HFFc6 (cell line): ENCODE measurements at regions not wholly inside any gene's neighbourhood (a gene's known extent, or its start where the extent isn't known, plus 50 kb on each side); places are given as distances from the start of the nearest gene placed in this dataset.

Experiments
- DNase-seq: peaks from one replicate; pipeline ENCODE4 v3.0.0-alpha.2; 2018
- H3K27ac Mint-ChIP-seq: 2 replicates; pipeline ENCODE4 v1.8.0; 2020; ENCODE audit warnings: mild to moderate bottlenecking, mixed read lengths
- H3K27me3 Mint-ChIP-seq: 2 replicates; pipeline ENCODE4 v1.8.0; 2021; ENCODE audit warnings: mild to moderate bottlenecking, moderate library complexity, mixed read lengths; ENCODE audit not compliant: insufficient read depth
- H3K36me3 Mint-ChIP-seq: 2 replicates; pipeline ENCODE4 v1.8.0; 2021; ENCODE audit warnings: low read depth, mixed read lengths
- H3K4me1 Mint-ChIP-seq: 2 replicates; pipeline ENCODE4 v1.8.0; 2020; ENCODE audit warnings: low read depth, mixed read lengths
- H3K4me3 Mint-ChIP-seq: 2 replicates; pipeline ENCODE4 v1.8.0; 2020; ENCODE audit warnings: mild to moderate bottlenecking, moderate library complexity, mixed read lengths
- H3K9me3 Mint-ChIP-seq: 2 replicates; pipeline ENCODE4 v1.8.0; 2020; ENCODE audit warnings: mild to moderate bottlenecking, mixed read lengths
- CTCF ChIP-seq: fragments of 200-600 bp; sonication (generic); IDR thresholded peaks from 2 replicates; pipeline ENCODE4 v1.5.0; 2021; ENCODE audit warnings: antibody characterized with exemption, mild to moderate bottlenecking

DNA sequence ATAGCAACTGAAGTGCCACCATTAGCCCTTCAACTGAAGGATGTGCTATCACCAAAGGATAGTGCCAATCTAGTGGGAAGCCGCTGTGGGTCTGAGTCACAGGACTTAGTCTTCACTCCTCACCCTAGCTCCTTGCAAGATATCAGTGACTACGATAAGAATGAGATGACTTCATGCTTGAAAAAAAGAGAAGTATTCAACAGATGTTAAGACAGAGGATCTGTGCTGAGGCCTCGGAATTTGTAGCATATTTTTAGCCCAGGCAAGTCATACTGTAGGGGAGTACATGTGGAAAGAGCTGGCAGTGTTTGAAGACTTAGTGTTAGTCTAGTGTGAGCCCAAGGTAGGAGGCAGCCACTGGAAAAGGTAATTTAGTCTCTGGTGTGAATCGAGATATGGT, 270.7 kb upstream of the LRTM1 start:
- TF ChIP-seq CTCF, result no peak

GRCh38 chr3:55197021-55197420, 269.2 kb upstream of the LRTM1 start:
- Mint-ChIP-seq H3K9me3 (no peaks in the 10 kb centered on the region), H3K4me1 (peaks cover 67% of the 10 kb centered on the region), H3K4me3 (no peak overlapping the region), H3K36me3 (peaks cover 20% of the 10 kb centered on the region), H3K27ac (peak overlapping the region; percentile 8; the same call in 1 of the 2 replicates), H3K27me3 (no peaks in the 10 kb centered on the region; the same call in none of the 2 replicates)
- no peak for DNase-seq
- TF ChIP-seq CTCF, result no peak

More for the DNA sequence above, 270.7 kb upstream of the LRTM1 start:
- H3K27me3 Mint-ChIP-seq, result no peaks in the 10 kb centered on the region; the same call in 1 of the 2 replicates
- peaks cover 71% of the 10 kb centered on the region for H3K4me1 Mint-ChIP-seq
- H3K9me3 Mint-ChIP-seq, result no peaks in the 10 kb centered on the region
- peak; percentile 96 for DNase-seq
- H3K27ac Mint-ChIP-seq, result peak overlapping the region; percentile 83
- peak overlapping the region; percentile 4; the same call in 1 of the 2 replicates for H3K4me3 Mint-ChIP-seq
- peaks cover 19% of the 10 kb centered on the region for H3K36me3 Mint-ChIP-seq

DNA sequence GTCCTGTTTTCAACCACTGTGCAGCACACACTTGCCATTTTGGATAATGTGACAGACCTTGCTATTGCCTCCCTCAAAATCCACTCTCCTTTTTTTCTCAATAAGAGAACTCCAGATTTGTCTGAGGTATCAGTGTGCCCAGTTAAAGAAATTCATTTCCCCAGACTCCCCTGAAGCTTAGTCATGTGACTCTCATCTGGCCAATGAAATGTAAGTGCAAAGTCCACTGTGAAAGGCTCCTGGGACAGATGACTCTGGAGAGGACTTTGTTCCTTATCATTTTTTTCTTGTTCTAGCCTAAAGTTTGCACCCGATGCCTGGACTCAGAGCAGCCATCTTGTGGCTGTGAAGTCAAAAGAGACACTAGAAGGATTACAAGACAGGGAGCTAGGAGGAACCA, 268.6 kb upstream of the LRTM1 start:
- TF ChIP-seq CTCF, result no peak
- H3K27ac Mint-ChIP-seq, result 0 out of 2 replicates have a peak overlapping the region, but pooled peaks have one; percentile 8
- peaks cover 67% of the 10 kb centered on the region for H3K4me1 Mint-ChIP-seq
- H3K36me3 Mint-ChIP-seq, result peaks cover 20% of the 10 kb centered on the region
- no peaks in the 10 kb centered on the region; the same call in none of the 2 replicates for H3K27me3 Mint-ChIP-seq
- no peak overlapping the region for H3K4me3 Mint-ChIP-seq
- H3K9me3 Mint-ChIP-seq, result no peaks in the 10 kb centered on the region
- DNase-seq, result no peak

GRCh38 chr3:55194376-55194775, 266.5 kb upstream of the LRTM1 start:
- Mint-ChIP-seq H3K27ac (no peak overlapping the region), H3K9me3 (no peaks in the 10 kb centered on the region), H3K36me3 (peaks cover 20% of the 10 kb centered on the region), H3K4me1 (peaks cover 80% of the 10 kb centered on the region), H3K4me3 (no peak overlapping the region), H3K27me3 (no peaks in the 10 kb centered on the region; the same call in none of the 2 replicates)
- no peak for DNase-seq
- TF ChIP-seq CTCF, result no peak

GRCh38 chr3:55191911-55192775, 264.3 kb upstream of the LRTM1 start:
- no peak for TF ChIP-seq CTCF
- Mint-ChIP-seq H3K4me1 (peaks cover 67% of the 10 kb centered on the region), H3K27ac (peak overlapping the region; percentile 95), H3K9me3 (no peaks in the 10 kb centered on the region), H3K27me3 (no peaks in the 10 kb centered on the region; the same call in 1 of the 2 replicates), H3K36me3 (peaks cover 16% of the 10 kb centered on the region; the same call in 1 of the 2 replicates), H3K4me3 (peak overlapping the region; percentile 39)
- DNase-seq, result peak; percentile 98
